Fibroblast of peridontal ligament (primary cell): ENCODE measurements at regions not wholly inside any gene's neighbourhood (a gene's known extent, or its start where the extent isn't known, plus 50 kb on each side); places are given as distances from the start of the nearest gene placed in this dataset.
"Not testable (repeated sequence)": the region's sequence is repeated elsewhere in the genome, so short reads cannot be mapped to it uniquely, and the experiment has no call there.

Experiments
- DNase-seq: peaks from one replicate; pipeline ENCODE4 v3.0.0-alpha.2; 2010; ENCODE audit errors: extremely low read depth

DNA sequence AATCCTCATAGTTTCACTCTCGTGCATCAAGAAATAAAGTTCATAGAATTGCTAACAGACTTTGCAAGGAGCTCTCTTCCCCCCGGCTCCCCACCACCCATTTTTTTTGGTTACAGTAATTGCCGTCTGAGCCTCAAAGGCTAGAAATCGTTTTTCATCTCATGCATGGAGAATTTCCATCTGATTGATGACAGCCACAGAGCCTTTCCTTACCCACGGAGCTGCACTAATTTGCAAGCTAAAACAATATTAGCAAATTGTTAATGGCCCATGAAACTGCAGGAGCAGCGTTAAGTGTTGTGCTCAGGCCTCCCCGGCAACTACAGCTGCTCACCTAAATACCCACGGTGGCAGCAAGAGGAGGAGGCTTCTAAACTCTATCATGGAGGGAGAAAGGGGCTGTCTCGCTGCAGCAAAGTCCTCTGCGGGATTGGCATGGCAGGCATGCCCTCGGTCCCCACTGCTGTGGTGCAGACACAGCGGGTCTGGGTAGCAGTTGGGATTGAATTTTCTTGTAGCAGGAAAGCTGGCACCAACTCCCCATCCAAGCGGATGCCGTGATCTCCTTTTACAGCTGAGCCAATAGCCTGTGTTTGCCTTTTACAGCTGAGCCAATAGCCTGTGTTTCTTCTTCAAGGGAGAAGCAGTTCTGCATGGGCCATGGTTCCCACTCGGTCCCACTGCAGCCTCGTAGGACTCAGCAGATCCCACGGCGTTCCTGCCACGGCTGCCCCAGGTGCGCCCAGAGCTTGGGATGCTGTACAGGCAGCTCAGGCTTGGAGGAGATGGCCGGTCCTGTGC is 412.3 kb downstream of the BRD1 start:
- DNase-seq, result no peak

DNA sequence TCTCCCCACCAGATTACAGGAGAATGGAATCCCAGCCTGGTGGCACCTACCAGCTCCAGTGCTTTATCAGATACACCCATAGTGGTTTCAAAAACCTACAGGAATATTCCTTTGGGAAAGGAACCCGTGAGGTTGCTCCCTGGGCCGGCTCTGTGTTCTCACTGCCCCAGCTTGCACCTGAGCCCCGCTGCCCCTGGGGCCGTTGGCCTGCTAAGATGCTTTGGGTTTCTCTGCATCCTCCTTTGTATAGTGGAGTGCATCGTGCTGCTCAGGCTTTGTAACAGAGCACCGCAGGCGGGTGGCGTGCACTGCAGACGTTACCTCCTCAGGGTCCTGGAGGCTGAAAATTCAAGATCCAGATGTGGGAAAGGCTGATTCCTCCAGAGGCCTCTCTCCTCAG is 414.1 kb downstream of the BRD1 start:
- no peak for DNase-seq

DNA sequence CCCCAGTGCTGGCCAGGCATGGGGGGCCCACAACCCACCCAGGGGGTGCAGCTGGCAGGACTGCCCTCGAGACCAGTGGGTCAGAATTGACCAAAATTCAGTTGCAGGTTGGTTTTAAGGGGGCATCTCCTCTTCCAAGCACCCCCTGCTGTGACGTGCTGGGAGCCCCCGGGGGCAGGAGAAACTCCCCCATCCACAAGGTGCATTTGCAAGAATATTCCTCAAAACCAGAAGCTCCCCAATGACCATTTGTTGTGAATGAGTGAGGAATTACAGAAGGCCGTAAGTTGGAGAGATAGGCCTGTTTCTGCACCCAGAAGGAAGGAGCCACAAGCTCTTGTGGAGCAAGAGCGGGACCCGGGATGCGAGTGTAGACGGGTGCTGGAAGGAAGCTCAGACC is 414.5 kb downstream of the BRD1 start:
- DNase-seq, result no peak

DNA sequence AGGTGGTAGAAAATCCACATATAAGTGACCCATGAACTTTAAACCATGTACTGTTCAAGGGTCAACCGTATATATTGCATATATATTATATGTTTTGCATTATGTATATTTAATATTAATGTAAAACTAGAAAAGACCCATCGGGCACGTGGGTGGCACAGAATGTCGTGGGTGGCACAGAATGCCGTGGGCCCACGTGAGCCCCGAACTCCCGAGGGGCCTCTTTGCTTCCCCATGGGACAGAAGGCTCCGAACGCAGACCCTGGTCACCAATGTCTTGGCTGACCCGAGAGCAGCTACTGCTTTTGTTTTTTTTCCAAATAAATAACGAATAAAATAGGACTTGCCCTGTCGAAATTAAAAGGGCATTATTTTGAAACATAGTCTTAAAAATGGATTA is 415.4 kb downstream of the BRD1 start:
- no peak for DNase-seq

DNA sequence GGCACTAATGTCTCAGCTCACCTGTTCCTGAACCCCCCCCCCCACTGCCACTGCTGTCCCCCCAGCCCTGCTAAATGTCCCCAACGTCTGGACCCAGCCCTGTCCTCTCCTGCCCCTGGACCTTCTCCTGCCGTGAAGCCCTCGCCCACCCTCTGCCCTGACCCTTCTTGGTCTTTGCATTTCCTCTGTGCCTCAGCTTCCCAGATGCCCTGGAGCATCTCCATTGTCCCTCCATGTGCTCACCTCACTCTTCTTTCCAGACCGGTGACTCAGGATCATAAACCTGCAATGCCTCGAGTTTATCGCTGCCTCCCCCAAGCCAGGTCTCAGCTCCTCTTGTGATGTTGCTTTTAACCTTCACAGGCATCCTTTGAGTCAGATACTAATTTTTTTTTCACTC is 416.4 kb downstream of the BRD1 start:
- DNase-seq, result no peak

DNA sequence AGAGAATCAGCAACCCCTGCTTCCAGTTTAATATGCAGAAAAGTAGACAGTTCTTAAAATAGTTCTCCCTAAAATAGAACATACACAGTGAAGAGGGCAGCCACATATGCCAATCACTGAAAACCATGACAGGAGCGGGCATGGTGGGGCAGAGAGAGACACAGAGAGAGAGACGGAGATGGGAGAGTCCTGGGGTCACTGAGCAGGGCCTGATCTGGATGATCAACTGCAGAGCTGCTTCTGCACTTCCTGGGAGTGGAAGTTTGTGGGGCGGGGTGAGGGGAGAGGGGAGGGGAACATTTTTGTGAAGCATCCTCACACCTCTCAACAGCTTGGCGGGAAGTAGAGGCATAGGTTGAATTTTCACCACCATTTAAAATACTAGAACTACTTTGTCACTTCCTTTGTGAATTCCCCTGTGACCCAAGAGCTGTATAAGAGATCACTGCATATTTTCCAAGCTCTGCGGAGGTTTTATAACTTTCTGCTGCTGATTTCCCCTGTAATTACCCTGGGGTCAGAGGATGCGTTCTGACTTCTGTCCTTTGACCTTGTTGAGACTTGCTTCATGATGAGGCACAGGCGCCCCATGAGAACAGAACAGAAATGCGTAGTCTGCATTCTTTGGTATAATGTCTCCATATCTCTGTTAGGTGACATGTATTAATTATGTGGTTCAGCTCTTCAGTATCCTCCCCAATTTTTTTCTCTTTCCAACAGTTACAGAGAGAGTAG is 419.4 kb downstream of the BRD1 start:
- DNase-seq, result no peak

DNA sequence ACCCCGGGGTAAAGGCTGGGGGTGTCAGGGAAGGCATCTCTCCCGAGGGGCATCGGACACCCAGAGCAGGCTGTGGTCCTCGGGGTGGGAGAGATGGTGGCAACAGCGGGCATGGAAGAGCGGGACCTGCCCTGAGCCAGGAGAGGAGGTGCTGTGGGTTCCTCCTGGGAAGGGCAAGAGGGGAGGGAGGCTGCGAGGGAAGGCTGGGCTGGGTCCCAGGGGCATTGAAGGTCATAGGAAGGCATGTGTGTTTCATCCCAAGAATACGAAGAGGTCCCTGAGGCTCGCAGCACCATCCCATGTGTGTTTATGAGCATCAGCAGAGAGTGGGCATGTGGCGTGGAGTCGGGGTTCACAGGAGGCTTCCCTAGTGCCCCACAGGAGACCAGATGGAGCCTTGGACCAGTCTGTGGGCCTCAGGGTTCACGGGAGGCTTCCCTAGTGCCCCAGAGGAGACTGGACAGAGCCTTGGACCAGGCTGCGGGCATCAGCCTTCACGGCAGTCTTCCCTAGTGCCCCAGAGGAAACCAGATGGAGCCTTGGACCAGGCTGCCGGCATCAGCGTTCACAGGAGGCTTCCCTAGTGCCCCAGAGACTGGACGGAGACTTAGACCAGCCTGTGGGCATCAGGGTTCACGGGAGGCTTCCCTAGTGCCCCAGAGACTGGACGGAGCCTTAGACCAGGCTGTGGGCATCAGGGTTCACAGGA is 420.6 kb downstream of the BRD1 start:
- DNase-seq, result no peak

DNA sequence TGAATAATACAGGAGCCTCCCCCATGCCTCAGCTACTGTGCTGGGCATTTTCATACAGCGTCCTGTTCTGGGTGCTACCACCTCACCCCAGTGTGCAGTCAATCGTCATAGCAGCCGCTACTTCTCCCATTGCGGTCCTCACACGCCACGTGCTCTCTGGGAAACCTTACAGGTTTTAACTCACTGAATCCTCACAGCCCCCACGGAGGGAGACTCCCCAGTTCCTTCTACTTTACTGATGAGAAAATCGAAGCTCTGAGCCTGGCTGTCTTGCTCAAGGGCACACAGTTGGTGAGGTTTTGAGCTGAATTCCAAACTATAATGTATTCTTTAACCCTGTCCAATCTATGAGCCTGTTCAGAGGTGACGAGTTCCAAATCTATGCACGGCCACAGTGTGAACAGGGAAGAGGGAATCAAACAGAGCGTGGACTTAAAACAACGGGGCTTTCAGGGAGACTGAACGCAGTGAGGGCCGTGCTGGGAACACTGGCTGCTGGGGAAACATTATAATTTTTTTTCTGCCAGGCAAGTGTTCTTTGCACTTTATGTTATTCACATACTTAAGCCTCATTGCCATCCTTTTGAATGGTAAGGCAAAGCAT is 421.5 kb downstream of the BRD1 start:
- DNase-seq, result no peak

DNA sequence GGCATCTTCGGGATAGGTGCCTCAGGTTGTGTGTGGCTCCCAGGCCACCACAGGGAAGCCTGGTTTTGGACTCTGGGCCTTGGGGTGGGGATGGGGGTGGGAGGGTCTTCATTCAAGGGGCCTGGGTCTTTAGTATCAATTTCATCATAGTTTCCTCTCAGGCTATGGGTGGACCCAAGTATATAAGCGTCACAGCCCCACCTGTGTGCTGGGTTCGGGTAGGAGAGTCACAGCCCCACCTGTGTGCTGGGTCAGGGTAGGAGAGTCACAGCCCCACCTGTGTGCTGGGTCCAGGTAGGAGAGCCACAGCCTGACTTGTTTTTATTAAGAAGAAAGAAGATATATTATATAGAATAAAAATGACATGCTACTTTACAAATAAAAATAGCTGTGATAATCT is 422.1 kb downstream of the BRD1 start:
- DNase-seq, result no peak

DNA sequence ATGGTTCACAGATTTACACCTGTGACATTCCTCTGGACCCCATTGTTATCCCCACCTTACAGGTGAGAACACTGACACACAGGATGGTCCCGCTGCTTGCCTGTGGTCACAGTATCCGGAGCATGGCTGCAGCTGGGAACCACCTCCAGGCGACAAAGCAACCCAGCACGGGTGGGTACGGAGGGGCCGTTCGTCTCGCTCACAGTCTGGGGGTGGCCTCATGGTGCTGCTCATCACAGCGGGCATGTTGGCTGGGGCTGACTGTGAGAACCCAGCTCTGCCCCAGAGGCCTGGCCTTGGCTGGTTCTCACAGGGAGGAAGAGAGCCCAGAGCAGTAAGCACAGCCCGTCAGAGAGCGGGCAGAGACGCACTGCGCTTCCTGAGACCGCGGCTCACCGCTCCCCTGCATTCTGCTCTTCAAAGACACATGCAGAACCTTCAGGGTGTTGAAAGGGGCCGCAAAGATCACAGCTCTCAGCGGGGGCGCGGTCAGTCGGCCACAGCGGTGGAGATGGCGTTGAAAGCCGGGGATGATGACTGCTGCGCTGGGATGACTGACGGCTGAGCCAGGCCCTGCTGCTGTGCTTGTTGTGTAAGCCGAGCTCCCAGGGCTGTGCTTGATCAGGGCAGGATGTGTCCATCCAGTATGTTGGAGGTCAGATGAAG is 423.0 kb downstream of the BRD1 start:
- DNase-seq, result no peak

DNA sequence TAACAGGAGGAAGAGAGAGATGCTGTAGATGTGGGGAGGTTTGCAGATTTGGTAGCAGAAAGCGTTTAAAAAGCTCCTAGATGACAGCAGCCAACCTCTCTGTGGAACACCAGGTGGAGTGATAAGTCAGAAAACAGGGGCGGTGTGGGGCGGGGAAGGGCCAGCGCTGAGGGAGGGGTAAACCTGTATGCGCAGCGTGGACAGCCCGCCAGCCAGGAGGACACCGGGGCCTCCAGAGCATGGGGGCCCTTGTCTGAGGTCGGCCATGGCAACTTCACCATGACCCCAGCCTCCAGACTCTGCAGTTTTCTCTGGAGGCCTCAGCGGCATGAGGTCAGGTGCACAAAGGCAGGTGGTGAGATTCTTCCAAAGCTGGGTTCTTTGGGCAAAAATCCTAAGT is 423.7 kb downstream of the BRD1 start:
- DNase-seq, result no peak

DNA sequence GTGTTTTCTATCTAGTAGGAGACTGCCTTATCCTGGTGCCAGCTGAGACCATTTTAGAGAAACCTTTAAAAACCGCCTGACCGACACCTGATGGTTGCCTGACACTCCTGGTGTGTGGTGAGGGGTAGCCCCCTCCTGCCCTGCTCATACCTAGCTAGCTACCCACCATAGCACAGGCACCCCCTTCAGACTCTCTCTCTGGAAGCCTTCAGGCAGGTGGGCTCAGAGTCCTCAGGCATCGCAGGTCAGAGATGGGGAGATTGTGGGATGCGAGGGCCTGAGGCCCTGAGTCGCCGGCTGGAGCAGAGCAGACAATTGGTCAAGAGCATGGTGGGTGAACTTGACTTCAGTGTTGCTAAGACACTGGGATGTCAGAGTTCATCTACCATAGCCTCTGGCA is 424.6 kb downstream of the BRD1 start:
- no peak for DNase-seq

DNA sequence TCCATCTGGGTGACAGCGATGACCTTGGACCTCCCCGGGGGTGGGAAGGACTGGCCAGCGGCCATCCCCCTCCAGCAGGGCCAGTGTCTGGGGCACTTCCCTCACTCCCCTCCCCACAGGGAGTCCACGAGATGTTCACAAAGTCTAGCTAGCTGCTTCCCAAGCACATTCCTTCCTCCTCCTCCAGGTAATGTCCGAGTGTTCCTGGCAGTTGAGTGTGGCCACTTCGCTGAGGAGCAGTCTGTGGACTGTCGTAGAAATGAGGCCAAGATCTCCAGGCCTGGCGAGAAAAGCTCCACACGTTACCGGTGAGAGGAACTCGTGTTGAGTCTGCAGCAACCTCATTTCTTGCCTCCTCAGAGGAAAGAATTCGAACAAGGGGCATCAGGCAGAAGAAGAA is 425.5 kb downstream of the BRD1 start:
- DNase-seq, result no peak

DNA sequence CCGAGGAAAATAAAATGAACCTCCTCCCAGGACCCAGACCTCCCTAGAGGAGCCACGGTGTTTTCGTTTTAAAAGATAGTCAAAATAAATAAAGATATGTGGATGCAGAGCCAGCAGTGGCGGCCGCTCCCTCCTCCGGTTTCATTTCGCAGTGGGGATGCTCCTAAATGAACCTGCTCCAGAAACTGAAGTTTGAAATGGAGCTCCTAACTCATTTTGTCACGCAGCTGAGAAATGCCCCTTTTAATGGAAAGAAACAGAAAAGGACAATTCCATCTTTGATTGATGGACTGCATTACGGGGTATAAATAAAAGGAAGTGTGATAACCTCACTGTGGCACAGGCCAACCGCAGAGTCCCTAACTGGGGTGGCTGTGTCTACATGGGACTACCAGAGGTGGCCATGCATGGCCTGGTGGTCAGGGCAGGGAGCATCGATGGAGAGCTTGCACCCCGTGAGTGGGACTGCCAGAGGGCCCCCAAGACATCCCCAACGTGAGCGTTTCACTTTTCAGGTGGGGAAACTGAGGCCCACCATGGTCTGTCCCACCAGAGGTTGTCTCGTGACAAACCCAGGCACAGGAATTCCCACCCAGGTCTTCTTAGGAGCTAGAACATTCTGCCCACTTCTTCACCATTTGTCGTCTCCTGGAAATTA is 426.6 kb downstream of the BRD1 start:
- DNase-seq, result no peak

DNA sequence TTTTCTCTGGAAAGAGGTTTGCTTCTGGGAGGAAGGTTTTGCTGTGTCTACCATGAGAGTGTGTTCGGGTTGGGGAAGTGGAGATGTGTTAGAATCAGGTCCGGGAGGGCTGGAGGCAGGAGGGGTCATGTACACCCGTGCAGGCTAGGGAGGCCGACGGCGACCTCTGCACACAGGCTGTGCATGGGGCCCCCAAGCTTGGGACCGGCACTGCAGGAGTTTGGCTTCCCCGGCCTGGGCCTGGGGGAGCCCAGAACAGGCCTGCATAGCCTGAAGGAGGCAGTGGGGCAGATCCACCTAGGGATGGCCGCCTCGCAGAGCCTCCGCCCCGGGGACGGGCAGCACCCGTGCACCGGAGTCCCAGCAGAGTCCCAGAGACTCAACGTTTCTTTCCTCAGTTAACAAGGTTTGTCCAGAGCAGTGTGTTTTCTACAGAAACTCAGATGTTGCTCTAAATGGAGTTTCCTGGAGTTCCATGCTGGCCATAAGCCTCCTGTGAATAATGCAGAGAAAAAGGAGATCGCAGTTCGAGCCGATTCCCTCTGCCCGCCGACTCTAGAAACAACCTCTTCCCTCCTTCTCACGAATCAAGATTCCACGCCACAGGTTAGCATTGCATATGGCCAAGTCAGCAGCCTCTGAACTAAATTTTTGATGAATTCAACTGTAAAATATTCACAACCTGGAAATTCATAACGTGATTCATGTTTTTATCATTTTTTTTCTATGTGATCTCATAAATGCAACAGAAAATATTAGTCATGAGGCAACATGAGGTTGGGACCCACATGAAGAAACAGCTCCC is 427.3 kb downstream of the BRD1 start:
- no peak for DNase-seq

DNA sequence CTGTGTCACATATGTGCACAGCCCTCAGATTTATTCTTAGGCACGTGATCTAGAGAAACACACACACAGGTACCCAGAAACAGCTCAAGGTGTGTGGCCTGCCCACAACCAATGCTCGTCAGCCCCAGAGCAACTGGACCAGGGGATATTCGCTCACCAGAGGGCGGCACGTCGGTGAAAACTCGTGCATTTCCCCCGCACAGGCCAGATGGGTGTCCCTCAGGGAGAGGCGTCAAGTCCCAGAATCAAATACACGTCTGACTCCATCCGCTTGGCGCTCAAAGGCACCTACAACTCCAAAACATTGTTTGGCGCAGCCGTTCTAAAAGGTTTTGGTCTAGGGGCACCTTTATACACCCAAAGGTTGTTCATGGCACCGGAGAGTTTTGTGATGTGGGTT is 429.0 kb downstream of the BRD1 start:
- DNase-seq, result no peak

DNA sequence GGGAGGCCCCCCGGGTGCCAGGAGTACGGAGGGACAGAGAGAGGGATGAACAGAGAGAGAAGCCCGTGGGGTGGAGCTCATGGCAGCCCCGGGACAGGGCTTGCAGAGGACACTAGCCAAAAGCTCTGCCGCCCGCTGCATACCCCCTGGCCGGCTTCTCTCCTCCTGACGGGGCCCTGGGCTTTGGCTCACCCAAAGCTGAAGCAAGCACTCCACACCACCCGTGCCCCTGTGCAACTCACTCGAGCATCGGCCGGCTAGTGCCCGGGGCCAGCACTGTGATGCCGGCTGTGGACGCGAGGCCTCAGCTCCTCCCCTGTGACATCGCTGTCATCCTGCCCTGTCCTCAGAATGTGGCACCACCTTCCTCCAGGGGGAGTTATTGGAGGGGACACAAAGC is 429.6 kb downstream of the BRD1 start:
- no peak for DNase-seq

DNA sequence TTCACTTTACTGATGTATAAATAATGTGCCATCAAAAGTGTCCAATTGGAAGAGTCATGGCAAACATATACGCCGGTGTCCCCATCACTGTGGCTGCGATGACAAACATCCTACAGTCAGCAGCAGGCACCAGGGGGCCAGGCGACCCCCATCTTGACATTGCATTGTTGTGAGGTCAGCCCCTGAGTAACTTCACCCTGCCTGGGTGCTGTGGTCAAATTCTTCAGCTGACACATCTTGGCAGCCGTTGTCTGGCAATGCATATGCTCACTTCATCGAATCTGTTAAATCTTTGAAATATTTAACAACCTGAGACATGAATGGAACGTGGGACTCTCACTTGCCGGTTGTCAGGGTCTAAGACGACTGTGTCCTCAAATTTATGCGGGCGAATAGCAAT is 430.9 kb downstream of the BRD1 start:
- no peak for DNase-seq

DNA sequence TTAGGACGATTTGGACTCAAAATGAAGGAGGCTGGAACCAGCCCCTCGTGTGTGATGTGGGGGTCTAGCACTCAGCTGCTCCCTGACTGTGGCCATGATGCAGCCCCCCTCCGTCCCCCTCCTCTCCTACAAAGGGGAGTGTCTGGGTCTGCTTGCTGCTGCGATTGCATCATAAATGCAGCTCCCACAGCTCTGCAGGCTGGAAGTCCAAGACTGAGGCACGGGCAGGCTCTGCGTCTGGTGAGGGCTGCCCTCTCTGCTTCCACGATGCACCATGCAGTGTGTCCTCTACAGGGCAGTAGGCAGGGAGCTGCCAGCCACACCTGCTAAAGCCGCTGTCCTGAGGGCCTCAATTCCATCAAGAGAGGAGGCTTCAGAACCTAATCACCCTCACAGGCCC is 432.1 kb downstream of the BRD1 start:
- no peak for DNase-seq

DNA sequence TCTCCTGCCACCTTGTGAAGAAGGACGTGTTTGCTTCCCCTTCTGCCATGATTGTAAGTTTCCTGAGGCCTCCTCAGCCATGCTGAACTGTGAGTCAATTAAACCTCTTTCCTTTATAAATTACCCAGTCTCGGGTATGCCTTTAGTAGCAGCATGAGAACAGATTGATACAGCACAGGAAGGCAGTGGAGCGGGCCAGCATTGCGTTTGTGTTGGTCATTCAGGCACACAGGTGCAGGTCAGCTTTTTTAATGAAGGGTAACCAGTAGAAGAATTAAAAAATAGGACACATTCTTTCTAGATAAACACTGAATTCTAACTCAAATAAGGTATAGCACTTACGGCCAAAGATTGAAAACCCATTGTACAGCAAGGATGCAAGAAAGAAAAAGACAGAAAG is 432.6 kb downstream of the BRD1 start:
- DNase-seq, result not testable (repeated sequence)
